DOHH2 (cell line): ENCODE measurements at regions not wholly inside any gene's neighbourhood (a gene's known extent, or its start where the extent isn't known, plus 50 kb on each side); places are given as distances from the start of the nearest gene placed in this dataset.

Experiments used
- EZH2phosphoT487 ChIP-seq: fragments of 200-600 bp; sonication (generic); IDR thresholded peaks from 2 replicates; pipeline ENCODE4 v1.6.1; 2017; ENCODE audit warnings: borderline replicate concordance, mild to moderate bottlenecking, antibody characterized with exemption, low read length, moderate library complexity, mixed read lengths
- TF ChIP-seq, protein P1 (sequence below): fragments of 200-600 bp; sonication (generic); IDR thresholded peaks from one replicate; pipeline ENCODE4 v1.5.1; 2014; ENCODE audit warnings: antibody characterized with exemption, mild to moderate bottlenecking, low read depth, low read length; ENCODE audit not compliant: poor library complexity, severe bottlenecking

DNA sequence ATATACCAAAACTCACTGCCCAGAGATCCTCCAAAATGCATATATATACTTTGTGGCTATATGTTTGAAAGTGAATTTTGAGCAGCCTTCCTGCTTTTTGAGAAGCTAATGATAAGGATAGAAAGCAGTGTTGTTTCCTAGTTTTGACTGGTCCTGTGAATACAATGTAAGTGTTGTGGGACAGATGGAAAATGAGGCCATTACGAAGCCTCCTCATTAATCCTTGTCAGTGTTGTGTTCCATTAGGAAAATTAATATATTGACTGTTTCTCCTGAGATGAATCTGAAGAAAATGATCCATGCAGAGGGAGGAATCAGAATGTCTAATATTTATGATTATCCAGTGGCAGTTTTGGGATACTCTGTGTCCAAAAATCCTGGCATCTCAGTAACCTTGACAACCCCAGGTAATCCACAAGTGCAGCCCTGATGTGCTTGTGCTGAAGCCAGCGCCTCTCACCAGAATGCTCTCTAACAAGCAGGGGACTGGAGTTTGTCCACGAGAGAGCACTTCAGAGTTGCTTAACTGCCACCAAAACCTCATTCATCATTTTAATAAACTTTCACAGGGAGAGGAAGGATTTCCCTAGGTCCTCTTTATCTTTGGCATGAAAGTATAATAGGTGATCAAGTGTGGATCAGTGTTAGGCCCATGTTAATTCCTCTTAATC, 418.6 kb downstream of the CMPK2 start:
- TF ChIP-seq, protein P1, sequence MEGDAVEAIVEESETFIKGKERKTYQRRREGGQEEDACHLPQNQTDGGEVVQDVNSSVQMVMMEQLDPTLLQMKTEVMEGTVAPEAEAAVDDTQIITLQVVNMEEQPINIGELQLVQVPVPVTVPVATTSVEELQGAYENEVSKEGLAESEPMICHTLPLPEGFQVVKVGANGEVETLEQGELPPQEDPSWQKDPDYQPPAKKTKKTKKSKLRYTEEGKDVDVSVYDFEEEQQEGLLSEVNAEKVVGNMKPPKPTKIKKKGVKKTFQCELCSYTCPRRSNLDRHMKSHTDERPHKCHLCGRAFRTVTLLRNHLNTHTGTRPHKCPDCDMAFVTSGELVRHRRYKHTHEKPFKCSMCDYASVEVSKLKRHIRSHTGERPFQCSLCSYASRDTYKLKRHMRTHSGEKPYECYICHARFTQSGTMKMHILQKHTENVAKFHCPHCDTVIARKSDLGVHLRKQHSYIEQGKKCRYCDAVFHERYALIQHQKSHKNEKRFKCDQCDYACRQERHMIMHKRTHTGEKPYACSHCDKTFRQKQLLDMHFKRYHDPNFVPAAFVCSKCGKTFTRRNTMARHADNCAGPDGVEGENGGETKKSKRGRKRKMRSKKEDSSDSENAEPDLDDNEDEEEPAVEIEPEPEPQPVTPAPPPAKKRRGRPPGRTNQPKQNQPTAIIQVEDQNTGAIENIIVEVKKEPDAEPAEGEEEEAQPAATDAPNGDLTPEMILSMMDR: no peak
- TF ChIP-seq EZH2phosphoT487: no peak
